ENCODE measurements at regions not wholly inside any gene's neighbourhood (a gene's known extent, or its start where the extent isn't known, plus 50 kb on each side); places are given as distances from the start of the nearest gene placed in this dataset.

DNA sequence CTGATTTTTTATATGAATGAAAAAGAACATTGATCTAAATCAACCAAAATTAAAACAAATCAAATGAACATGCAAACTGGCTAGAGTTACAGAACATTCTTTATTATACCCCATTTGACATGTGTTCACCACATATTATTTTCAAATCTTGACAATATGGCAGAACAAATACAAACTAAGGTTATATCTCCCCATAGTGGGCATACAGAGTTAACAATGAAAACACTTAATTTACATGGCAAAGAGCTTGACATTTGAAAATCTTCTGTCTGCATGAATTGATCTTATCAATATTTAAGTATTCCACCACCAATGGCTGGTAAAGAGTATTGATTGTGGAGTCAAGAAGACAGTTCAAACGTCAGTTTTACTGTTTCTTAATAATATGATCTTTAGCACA is 197.9 kb upstream of the ANO3 start:
- H2AFZ ChIP-seq (ENCODE audit: low read depth, low read length, poor library complexity, severe bottlenecking) = no peak overlapping the region
- no peak overlapping the region for H3K4me3 ChIP-seq (replicated peaks in 1 of 2; ENCODE audit: low read depth in 1 of 2, low read length in 2 of 2)
- no peak overlapping the region for H3K4me2 ChIP-seq (ENCODE audit: low read length)
- H3K9ac ChIP-seq (ENCODE audit: low read length) = no peak overlapping the region
- no peaks in the 10 kb centered on the region for H3K27me3 ChIP-seq (ENCODE audit: insufficient read depth, low read length)
- no TSS peak for BruUV-seq (replicated peaks)
- no peaks in the 10 kb centered on the region for H3K4me1 ChIP-seq (ENCODE audit: control insufficient read depth in 1 of 2, insufficient read depth in 2 of 2, low read length in 2 of 2)
- ChIA-PET POLR2A (no interaction called here), RAD21 (ENCODE audit: low non-redundant PET in 1 of 2, low total read pairs in 2 of 2, uncharacterized antibody in 2 of 2, unreplicated experiment in 2 of 2) (no interaction called here), CTCF (no interaction called here)
- peaks cover 0 to 12% of the 10 kb centered on the region in 2 experiments; a peak in 2 of 4 replicates for H3K9me3 ChIP-seq (ENCODE audit: control insufficient read depth in 1 of 2, insufficient read depth in 1 of 2, low read depth in 1 of 2, low read length in 2 of 2)
- no peak for DNase-seq (ENCODE audit: low read depth, low spot score)
- ATAC-seq = no peak
- H3K27ac ChIP-seq (ENCODE audit: low read depth, low read length) = no peak overlapping the region
- no peaks in the 10 kb centered on the region for H3K9me2 ChIP-seq (ENCODE audit: insufficient read depth)
- H4K20me1 ChIP-seq (ENCODE audit: insufficient read depth) = no peaks in the 10 kb centered on the region
- TF ChIP-seq EGR1 (IDR thresholded peaks at IDR 0.05; ENCODE audit: low read depth) = no peak
- no peak for TF ChIP-seq SP1 (IDR thresholded peaks at IDR 0.05; ENCODE audit: low read depth)
- TF ChIP-seq SRF (IDR thresholded peaks at IDR 0.05; ENCODE audit: low read depth) = no peak
- TF ChIP-seq YY1 (IDR thresholded peaks at IDR 0.05; ENCODE audit: extremely low read depth, insufficient replicate concordance, low read depth, low read length) = no peak
- no peak for TF ChIP-seq EZH2phosphoT487 (IDR thresholded peaks at IDR 0.05; ENCODE audit: borderline replicate concordance)
- no peak for TF ChIP-seq ZFX (IDR thresholded peaks at IDR 0.05)
- TF ChIP-seq, protein P1, sequence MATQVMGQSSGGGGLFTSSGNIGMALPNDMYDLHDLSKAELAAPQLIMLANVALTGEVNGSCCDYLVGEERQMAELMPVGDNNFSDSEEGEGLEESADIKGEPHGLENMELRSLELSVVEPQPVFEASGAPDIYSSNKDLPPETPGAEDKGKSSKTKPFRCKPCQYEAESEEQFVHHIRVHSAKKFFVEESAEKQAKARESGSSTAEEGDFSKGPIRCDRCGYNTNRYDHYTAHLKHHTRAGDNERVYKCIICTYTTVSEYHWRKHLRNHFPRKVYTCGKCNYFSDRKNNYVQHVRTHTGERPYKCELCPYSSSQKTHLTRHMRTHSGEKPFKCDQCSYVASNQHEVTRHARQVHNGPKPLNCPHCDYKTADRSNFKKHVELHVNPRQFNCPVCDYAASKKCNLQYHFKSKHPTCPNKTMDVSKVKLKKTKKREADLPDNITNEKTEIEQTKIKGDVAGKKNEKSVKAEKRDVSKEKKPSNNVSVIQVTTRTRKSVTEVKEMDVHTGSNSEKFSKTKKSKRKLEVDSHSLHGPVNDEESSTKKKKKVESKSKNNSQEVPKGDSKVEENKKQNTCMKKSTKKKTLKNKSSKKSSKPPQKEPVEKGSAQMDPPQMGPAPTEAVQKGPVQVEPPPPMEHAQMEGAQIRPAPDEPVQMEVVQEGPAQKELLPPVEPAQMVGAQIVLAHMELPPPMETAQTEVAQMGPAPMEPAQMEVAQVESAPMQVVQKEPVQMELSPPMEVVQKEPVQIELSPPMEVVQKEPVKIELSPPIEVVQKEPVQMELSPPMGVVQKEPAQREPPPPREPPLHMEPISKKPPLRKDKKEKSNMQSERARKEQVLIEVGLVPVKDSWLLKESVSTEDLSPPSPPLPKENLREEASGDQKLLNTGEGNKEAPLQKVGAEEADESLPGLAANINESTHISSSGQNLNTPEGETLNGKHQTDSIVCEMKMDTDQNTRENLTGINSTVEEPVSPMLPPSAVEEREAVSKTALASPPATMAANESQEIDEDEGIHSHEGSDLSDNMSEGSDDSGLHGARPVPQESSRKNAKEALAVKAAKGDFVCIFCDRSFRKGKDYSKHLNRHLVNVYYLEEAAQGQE (IDR thresholded peaks at IDR 0.05; ENCODE audit: low read depth) = no peak
- TF ChIP-seq, protein P2, sequence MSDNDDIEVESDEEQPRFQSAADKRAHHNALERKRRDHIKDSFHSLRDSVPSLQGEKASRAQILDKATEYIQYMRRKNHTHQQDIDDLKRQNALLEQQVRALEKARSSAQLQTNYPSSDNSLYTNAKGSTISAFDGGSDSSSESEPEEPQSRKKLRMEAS (IDR thresholded peaks at IDR 0.05) = no peak
- TF ChIP-seq, protein P3, sequence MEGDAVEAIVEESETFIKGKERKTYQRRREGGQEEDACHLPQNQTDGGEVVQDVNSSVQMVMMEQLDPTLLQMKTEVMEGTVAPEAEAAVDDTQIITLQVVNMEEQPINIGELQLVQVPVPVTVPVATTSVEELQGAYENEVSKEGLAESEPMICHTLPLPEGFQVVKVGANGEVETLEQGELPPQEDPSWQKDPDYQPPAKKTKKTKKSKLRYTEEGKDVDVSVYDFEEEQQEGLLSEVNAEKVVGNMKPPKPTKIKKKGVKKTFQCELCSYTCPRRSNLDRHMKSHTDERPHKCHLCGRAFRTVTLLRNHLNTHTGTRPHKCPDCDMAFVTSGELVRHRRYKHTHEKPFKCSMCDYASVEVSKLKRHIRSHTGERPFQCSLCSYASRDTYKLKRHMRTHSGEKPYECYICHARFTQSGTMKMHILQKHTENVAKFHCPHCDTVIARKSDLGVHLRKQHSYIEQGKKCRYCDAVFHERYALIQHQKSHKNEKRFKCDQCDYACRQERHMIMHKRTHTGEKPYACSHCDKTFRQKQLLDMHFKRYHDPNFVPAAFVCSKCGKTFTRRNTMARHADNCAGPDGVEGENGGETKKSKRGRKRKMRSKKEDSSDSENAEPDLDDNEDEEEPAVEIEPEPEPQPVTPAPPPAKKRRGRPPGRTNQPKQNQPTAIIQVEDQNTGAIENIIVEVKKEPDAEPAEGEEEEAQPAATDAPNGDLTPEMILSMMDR (IDR thresholded peaks at IDR 0.05 in 2 of 3, conservative IDR thresholded peaks at IDR 0.05 in 1 of 3; ENCODE audit: borderline replicate concordance in 1 of 3, insufficient read depth in 1 of 3, low read depth in 2 of 3, low read length in 2 of 3) = no peak
- TF ChIP-seq TCF7L2 (IDR thresholded peaks at IDR 0.05; ENCODE audit: borderline replicate concordance, extremely low read depth, insufficient read depth, insufficient read length) = no peak
- TF ChIP-seq FOSL1 (IDR thresholded peaks at IDR 0.05; ENCODE audit: low read depth) = no peak
- TF ChIP-seq, protein P4, sequence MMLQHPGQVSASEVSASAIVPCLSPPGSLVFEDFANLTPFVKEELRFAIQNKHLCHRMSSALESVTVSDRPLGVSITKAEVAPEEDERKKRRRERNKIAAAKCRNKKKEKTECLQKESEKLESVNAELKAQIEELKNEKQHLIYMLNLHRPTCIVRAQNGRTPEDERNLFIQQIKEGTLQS (IDR thresholded peaks at IDR 0.05) = no peak
- TF ChIP-seq SIN3A (IDR thresholded peaks at IDR 0.05; ENCODE audit: low read depth) = no peak
- TF ChIP-seq, protein P5, sequence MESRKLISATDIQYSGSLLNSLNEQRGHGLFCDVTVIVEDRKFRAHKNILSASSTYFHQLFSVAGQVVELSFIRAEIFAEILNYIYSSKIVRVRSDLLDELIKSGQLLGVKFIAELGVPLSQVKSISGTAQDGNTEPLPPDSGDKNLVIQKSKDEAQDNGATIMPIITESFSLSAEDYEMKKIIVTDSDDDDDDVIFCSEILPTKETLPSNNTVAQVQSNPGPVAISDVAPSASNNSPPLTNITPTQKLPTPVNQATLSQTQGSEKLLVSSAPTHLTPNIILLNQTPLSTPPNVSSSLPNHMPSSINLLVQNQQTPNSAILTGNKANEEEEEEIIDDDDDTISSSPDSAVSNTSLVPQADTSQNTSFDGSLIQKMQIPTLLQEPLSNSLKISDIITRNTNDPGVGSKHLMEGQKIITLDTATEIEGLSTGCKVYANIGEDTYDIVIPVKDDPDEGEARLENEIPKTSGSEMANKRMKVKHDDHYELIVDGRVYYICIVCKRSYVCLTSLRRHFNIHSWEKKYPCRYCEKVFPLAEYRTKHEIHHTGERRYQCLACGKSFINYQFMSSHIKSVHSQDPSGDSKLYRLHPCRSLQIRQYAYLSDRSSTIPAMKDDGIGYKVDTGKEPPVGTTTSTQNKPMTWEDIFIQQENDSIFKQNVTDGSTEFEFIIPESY (IDR thresholded peaks at IDR 0.05; ENCODE audit: extremely low read depth, insufficient replicate concordance, low read length) = no peak
- no peak for TF ChIP-seq RAD21 (IDR thresholded peaks at IDR 0.05; ENCODE audit: low read depth)
- no peak for TF ChIP-seq EZH2 (IDR thresholded peaks at IDR 0.05)
- no peak for TF ChIP-seq ZNF274 (IDR thresholded peaks at IDR 0.05; ENCODE audit: low read depth, low read length)
- TF ChIP-seq CEBPB (IDR thresholded peaks at IDR 0.05; ENCODE audit: low read depth) = no peak
- TF ChIP-seq POLR2A (IDR thresholded peaks at IDR 0.05; ENCODE audit: borderline replicate concordance, extremely low read depth, insufficient read depth, insufficient read length) = no peak
- no peaks in the 10 kb centered on the region for H3K36me3 ChIP-seq (ENCODE audit: control insufficient read depth in 1 of 2, insufficient read depth in 2 of 2, low read length in 2 of 2)
- intact Hi-C loops (cut with micrococcal nuclease) = no loop called here
- H3K79me2 ChIP-seq (ENCODE audit: insufficient read depth, low read length) = no peaks in the 10 kb centered on the region

All from HCT116 (cell line).